ENCODE measurements at regions not wholly inside any gene's neighbourhood (a gene's known extent, or its start where the extent isn't known, plus 50 kb on each side); places are given as distances from the start of the nearest gene placed in this dataset.

- no peaks in the 10 kb centered on the region for H3K9me3 ChIP-seq
- H3K27ac ChIP-seq: no peak overlapping the region
- peaks cover 9% of the 10 kb centered on the region for H3K4me1 ChIP-seq
- TF ChIP-seq Cebpa-rat (IDR thresholded peaks at IDR 0.05): no peak
- H3K4me2 ChIP-seq: no peak overlapping the region
- no peaks in the 10 kb centered on the region for H3K27me3 ChIP-seq
- no peaks in the 10 kb centered on the region for H3K36me3 ChIP-seq
- H3K9ac ChIP-seq: no peak overlapping the region
- no peaks in the 10 kb centered on the region for H4K20me1 ChIP-seq
- H3K4me3 ChIP-seq: no peak overlapping the region
These were observed 78.0 kb upstream of the AMZ2 start for GRCh38 chr17:68169840-68170239.

- TF ChIP-seq Cebpa-rat (IDR thresholded peaks at IDR 0.05): no peak
- Histone ChIP-seq H4K20me1 (no peaks in the 10 kb centered on the region), H3K4me3 (no peak overlapping the region), H3K9me3 (no peaks in the 10 kb centered on the region), H3K9ac (no peak overlapping the region), H3K4me1 (peaks cover 5% of the 10 kb centered on the region), H3K27me3 (no peaks in the 10 kb centered on the region), H3K4me2 (no peak overlapping the region), H3K27ac (no peak overlapping the region), H3K36me3 (no peaks in the 10 kb centered on the region)
These were observed 77.6 kb upstream of the AMZ2 start for GRCh38 chr17:68170246-68170645.

DNA sequence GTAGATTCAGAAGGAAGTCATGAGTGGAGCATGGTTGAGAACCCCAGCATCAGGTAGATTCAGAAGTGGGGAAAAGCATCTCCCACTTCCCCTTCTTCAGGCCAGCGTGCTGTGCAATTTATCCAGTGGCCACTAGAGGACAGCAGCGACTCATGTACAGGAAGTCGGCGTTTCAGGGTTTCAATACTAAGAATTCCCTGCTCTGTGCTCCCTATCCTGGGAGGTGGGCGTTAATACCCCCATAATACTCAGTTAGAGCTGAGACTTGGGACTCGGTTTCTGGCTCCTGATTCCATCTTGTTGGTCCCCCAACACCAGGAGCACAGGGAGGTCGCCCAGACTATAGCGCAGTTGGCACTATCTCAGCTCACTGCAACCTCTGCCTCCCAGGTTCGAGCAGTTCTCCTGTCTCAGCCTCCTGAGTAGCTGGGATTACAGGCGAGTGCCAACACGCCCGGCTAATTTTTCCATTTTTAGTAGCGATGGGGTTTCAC is 75.3 kb upstream of the AMZ2 start:
- H3K4me3 ChIP-seq: no peak overlapping the region
- TF ChIP-seq Cebpa-rat (IDR thresholded peaks at IDR 0.05): no peak
- 0 out of 2 replicates have a peak, but pooled peaks cover 7% of the 10 kb centered on the region for H3K9me3 ChIP-seq
- no peak overlapping the region for H3K9ac ChIP-seq
- H3K27me3 ChIP-seq: no peaks in the 10 kb centered on the region
- no peak overlapping the region for H3K27ac ChIP-seq
- no peaks in the 10 kb centered on the region for H3K36me3 ChIP-seq
- H3K4me1 ChIP-seq: 0 out of 2 replicates have a peak, but pooled peaks cover 8% of the 10 kb centered on the region
- no peaks in the 10 kb centered on the region for H4K20me1 ChIP-seq
- no peak overlapping the region; the same call in 1 of the 2 replicates for H3K4me2 ChIP-seq

DNA sequence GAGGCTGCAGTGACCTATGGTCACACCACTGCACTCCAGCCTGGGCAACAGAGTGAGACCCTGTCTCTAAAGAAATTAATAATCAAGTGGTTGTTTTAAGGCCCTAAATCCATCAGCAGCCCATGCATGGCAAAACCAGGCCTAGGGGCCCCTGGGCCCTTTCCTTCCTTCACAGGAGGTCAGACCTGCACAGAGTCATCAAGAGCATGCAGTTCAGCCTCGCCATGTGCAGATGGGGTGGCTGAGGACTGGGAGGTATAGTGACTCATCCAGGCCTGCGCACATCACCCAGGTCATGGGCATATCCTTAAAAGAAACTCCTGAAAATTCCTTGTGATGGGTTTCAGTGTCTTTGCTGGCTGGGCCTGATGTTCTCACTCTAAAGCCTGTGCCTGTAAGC is 72.4 kb upstream of the AMZ2 start:
- Histone ChIP-seq H3K9ac (no peak overlapping the region), H3K4me2 (no peak overlapping the region), H3K27ac (no peak overlapping the region), H3K36me3 (no peaks in the 10 kb centered on the region), H3K4me3 (no peak overlapping the region), H3K9me3 (peaks cover 17% of the 10 kb centered on the region), H3K27me3 (no peaks in the 10 kb centered on the region), H3K4me1 (peaks cover 8% of the 10 kb centered on the region; the same call in 1 of the 2 replicates), H4K20me1 (no peaks in the 10 kb centered on the region)
- TF ChIP-seq Cebpa-rat (IDR thresholded peaks at IDR 0.05): no peak

- no peak overlapping the region for H3K4me2 ChIP-seq
- peaks cover 17% of the 10 kb centered on the region for H3K9me3 ChIP-seq
- no peak overlapping the region for H3K4me3 ChIP-seq
- H3K27ac ChIP-seq: no peak overlapping the region
- H4K20me1 ChIP-seq: no peaks in the 10 kb centered on the region
- no peaks in the 10 kb centered on the region for H3K36me3 ChIP-seq
- H3K4me1 ChIP-seq: peaks cover 10% of the 10 kb centered on the region
- no peaks in the 10 kb centered on the region for H3K27me3 ChIP-seq
- TF ChIP-seq Cebpa-rat (IDR thresholded peaks at IDR 0.05): no peak
- no peak overlapping the region for H3K9ac ChIP-seq
These were observed 71.9 kb upstream of the AMZ2 start for GRCh38 chr17:68175905-68176304.

DNA sequence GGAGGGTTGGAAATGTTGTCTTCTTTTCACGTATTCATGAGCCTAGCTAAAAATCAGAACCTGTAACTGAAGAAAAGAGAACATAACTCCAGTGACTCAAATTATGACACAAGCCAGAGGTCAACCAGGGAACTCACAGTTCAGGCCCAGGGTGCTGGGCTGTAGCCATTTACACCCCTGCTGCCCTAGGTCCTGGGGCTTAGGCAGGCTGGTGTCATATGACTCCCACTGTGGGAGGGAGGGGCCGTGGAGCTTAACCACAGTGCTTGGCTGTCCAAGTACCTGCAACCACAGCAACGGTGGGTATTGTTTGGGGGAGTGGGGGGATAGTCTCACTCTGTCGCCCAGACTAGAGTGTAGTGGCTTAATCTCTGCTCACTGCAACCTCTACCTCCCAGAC is 71.1 kb upstream of the AMZ2 start:
- peaks cover 17% of the 10 kb centered on the region for H3K9me3 ChIP-seq
- H3K27ac ChIP-seq: no peak overlapping the region
- H4K20me1 ChIP-seq: no peaks in the 10 kb centered on the region
- no peaks in the 10 kb centered on the region for H3K27me3 ChIP-seq
- H3K36me3 ChIP-seq: no peaks in the 10 kb centered on the region
- H3K9ac ChIP-seq: no peak overlapping the region
- H3K4me1 ChIP-seq: peaks cover 18% of the 10 kb centered on the region
- no peak overlapping the region for H3K4me2 ChIP-seq
- no peak overlapping the region for H3K4me3 ChIP-seq
- TF ChIP-seq Cebpa-rat (IDR thresholded peaks at IDR 0.05): no peak

- H3K4me1 ChIP-seq: peaks cover 39% of the 10 kb centered on the region
- H3K27me3 ChIP-seq: no peaks in the 10 kb centered on the region
- no peak overlapping the region for H3K9ac ChIP-seq
- no peak overlapping the region for H3K4me3 ChIP-seq
- no peaks in the 10 kb centered on the region for H3K36me3 ChIP-seq
- no peak overlapping the region for H3K27ac ChIP-seq
- no peak for TF ChIP-seq Cebpa-rat (IDR thresholded peaks at IDR 0.05)
- no peaks in the 10 kb centered on the region for H4K20me1 ChIP-seq
- H3K9me3 ChIP-seq: peaks cover 17% of the 10 kb centered on the region
- no peak overlapping the region for H3K4me2 ChIP-seq
These were observed 69.0 kb upstream of the AMZ2 start for GRCh38 chr17:68178831-68179230.

- no peak overlapping the region for H3K27ac ChIP-seq
- no peaks in the 10 kb centered on the region for H3K27me3 ChIP-seq
- H3K9ac ChIP-seq: no peak overlapping the region
- peaks cover 17% of the 10 kb centered on the region for H3K9me3 ChIP-seq
- no peak overlapping the region for H3K4me2 ChIP-seq
- TF ChIP-seq Cebpa-rat (IDR thresholded peaks at IDR 0.05): no peak
- H3K4me3 ChIP-seq: no peak overlapping the region
- H4K20me1 ChIP-seq: no peaks in the 10 kb centered on the region
- H3K36me3 ChIP-seq: no peaks in the 10 kb centered on the region
- H3K4me1 ChIP-seq: peaks cover 44% of the 10 kb centered on the region
These were observed 68.5 kb upstream of the AMZ2 start for GRCh38 chr17:68179236-68179925.

- no peak overlapping the region for H3K4me3 ChIP-seq
- H3K27ac ChIP-seq: no peak overlapping the region
- no peak overlapping the region for H3K4me2 ChIP-seq
- no peaks in the 10 kb centered on the region for H4K20me1 ChIP-seq
- H3K36me3 ChIP-seq: no peaks in the 10 kb centered on the region
- no peaks in the 10 kb centered on the region for H3K27me3 ChIP-seq
- H3K9me3 ChIP-seq: peaks cover 17% of the 10 kb centered on the region
- TF ChIP-seq Cebpa-rat (IDR thresholded peaks at IDR 0.05): no peak
- H3K4me1 ChIP-seq: peaks cover 49% of the 10 kb centered on the region
- no peak overlapping the region for H3K9ac ChIP-seq
These were observed 67.9 kb upstream of the AMZ2 start for GRCh38 chr17:68179926-68180285.

DNA sequence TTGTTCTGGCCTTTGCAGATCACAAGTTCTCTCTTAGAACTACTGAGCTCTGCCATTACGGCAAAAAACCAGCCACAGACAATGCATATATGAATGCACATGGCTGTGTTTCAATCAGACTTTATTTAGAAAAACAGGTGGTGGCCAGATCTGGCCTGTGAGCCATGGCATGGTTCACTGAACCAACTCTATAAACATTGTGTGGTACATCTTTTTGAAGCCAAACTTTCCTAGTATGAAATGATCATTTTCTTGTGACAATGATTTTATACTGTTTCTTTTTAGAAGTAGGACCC is 65.9 kb upstream of the AMZ2 start:
- Histone ChIP-seq H3K4me2 (peak overlapping the region; percentile 94), H3K4me1 (peaks cover 57% of the 10 kb centered on the region), H3K9me3 (peaks cover 10% of the 10 kb centered on the region), H3K27ac (peak overlapping the region; percentile 80), H3K9ac (peak overlapping the region; percentile 78), H3K4me3 (peak overlapping the region; percentile 70), H4K20me1 (0 out of 2 replicates have a peak, but pooled peaks cover 7% of the 10 kb centered on the region), H3K36me3 (no peaks in the 10 kb centered on the region), H3K27me3 (no peaks in the 10 kb centered on the region)
- TF ChIP-seq Cebpa-rat (IDR thresholded peaks at IDR 0.05): no peak
